HG02610 (cell line): ENCODE measurements at regions not wholly inside any gene's neighbourhood (a gene's known extent, or its start where the extent isn't known, plus 50 kb on each side); places are given as distances from the start of the nearest gene placed in this dataset.
A peak's percentile ranks its signal among the peaks of the same experiment; 100 is the strongest.

Experiments
- ATAC-seq: cut with Tn5 transposase; IDR thresholded peaks from one replicate; pipeline ENCODE4 v1.9.1; 2021; ENCODE audit warnings: mild to moderate bottlenecking, moderate library complexity; ENCODE audit not compliant: unreplicated experiment

DNA sequence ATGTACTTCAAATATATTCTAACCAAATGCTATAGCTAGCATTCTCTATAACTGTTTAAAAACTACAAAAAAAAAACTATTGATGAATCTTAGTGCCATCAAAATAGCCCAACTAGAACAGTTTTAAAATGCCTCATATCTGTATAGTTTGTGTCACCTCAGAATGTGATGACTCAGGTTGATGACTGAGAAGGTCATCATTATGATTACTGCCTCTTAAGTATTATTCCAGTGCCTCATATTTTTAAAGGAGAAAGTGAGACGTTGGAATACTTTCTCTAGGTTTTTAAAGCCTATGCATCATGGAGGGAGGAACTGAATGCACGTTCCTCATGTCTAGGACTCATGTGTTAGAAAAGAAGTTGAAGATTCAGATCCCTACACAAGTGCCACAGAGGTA is 88.2 kb downstream of the TMA16 start:
- no peak for ATAC-seq

DNA sequence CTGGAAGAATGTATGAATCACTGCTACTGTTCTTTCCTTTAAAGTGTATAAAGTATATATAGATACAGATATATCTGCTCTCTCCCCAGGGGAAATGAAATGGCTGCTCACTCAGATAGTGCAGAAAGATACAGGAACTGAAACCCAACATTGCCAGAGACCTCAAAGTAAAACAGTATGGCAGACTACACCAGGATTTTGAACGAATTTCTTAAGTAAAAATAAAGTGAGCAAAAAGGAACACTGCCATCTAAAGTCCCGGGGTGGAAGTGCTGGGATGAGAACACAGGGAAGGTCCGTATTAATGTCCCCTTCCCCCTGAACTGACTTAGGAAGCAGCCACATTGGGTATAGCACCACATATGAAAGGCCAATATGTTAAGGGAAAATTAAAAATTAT is 93.4 kb downstream of the TMA16 start:
- ATAC-seq = peak; percentile 69

DNA sequence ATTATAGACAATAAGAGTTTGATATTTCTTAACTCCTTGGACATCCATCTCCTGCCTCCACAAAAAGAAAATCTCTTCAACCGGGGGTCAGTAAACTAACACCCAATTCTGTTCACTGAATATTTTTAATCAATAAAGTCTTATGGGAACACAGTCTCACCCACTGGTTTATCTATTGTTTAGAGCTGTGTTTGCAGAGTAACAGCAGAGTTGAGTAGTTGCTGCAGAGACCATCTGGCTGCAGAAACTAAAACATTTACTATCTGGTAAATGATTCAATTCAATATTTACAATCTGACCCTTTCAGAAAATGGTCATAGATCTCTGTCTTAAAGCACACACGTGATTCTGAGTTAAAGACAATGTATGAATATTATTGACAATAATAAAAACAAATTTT is 94.0 kb downstream of the TMA16 start:
- ATAC-seq = no peak

DNA sequence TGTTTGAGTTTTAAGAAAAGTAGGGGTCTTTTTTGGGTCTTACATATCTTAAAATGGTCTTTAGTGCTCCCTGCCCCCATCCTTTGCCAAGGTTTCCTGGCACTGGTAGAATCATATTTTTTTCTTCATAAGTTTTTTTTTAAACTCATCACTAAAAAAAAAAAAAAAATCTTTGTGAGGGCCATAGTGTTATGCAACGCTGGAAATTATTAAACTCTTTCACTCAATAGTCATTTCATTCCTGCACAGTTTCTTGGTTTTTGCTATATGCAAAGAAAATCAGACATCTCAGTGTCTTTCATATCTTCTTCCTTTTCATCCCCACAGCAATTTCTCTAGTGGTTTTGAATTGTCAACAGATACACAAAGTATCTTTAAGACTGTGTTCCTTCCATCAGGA is 95.6 kb downstream of the TMA16 start:
- peak; percentile 37 for ATAC-seq

DNA sequence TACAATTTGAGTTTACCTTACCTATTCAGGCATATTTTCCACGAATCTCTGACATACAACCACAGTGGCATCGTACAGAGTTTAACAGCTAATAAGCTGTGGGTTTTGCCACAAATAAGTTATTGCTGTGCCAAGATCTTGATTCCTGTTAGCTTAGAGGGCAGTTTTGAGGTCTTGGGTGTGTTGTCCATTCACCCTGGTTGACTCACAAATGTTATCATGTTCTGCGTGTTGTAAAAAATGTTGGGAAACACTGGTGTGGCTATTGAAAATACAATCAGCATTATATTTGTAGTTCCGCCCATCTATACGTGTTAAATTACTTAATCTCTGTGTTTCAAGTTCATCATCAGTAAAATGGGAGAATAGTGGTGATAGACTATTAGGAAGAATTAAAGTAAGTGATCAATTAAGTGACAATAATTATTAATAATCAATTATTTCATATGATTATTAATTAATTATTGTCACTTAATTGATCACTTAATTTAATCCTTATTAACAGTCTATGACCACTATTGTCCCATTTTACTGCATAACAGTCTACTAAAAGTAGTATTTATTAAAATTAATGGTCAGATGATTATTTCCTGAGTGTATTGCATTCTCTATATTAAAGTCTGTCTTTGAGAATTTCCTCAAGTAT is 96.3 kb downstream of the TMA16 start:
- ATAC-seq = peak; percentile 1

DNA sequence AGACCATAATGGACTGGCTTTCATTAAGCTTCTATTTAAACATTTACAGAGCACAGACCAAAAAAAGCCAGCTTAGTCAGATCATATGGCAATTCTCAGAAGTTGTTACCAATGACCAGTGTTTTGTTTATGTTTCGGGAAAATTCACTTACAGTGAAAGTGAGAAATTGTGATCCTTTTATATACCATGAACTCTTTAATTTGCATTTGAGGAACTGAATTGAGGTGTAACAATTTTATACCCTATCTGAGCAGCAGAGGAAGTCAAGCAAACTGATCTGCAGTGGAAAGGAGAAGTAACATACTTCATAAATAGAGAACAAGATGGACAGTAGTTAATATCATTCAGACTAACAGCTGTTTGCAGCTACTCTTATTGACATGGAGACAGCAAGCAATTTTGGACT is 97.1 kb downstream of the TMA16 start:
- peak; percentile 84 for ATAC-seq

DNA sequence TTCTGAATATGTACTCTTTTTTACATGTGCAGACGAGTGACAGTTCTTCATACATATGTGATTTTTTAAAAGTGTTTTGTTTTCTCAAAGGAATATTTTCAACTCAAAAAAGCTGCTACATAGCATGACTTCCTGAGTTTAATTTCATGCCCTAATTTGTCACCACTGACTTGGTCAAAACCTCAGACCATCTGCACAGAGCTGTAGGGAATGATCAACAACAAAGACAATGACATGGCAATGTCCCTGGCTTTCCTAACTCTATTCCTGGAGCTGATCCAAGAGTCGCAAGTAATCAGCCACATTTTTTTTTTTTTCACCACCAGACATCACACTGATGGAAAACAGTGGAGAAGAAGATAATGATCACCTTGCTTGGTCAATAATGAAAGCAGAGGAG is 97.7 kb downstream of the TMA16 start:
- no peak for ATAC-seq

DNA sequence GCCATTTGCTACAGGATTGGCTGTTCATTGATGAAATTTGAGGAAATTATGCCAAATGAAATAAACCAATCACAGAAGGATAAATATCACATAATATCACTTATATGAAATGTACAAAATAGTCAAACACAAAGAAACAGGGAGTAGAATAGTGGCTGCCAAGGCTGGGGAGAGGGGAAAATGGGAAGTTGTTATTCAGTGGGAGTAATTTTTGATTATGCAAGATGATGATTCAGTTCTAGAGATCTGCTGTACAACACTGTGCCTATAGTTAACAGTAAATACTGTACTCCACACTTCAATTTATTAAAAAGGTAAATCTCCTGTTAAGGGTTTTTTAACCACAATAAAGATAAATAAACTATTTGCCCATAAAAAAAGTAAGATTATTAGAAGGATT is 101.1 kb downstream of the TMA16 start:
- ATAC-seq = no peak

DNA sequence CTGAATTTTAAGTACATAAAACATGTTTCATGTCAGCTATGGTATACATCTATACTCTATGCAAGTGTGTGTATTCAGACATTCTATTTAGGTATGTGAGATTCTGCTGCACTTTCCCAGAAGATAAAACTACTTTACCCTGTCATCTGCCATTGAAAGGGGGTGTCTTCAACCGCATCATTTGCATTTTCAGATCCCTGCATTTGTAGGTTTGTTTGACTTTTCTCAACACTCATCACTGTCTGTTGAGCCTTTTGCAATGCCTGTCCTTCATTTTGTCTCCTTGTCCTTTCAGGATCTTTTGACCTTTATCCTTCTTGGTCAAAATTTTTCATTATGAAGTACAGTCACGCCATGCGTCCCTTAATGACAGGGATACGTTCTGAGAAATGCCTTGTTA is 103.5 kb downstream of the TMA16 start:
- ATAC-seq = no peak

DNA sequence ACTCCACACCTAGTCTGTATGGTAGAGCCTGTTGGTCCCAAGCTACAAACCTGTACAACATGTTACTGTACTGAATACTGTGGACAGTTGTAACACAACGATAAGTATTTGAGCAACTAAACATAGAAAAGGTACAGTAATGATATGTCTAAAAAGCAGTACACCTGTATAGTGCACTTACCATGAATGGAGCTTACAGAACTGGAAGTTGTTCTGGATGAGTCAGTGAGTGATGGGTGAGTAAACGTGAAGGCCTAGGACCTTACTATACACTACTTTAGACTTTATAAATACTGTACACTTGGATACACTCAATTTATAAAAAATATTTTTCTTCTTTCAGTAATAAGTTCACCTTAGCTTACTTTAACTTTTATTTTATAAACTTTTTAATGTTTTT is 104.0 kb downstream of the TMA16 start:
- ATAC-seq = no peak

DNA sequence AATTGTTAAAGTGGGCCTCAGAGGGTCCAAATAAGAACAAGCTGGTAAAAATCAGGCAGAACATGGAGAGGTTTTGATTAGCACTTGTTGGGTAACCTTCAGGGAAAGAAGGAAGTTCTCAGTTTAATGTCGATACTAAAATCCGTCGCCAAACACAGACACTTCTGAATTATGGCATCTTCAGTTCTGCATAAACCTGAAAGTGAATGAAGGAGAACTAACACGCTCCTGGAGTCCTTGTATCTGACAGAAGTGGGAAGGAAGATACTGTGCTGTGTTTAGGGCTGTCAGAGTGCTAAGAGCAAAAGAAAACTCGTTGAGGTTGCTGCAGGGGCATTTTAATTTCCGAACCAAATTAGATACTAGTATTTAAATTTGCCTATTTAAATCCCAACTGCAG is 106.2 kb downstream of the TMA16 start:
- ATAC-seq = peak; percentile 53

DNA sequence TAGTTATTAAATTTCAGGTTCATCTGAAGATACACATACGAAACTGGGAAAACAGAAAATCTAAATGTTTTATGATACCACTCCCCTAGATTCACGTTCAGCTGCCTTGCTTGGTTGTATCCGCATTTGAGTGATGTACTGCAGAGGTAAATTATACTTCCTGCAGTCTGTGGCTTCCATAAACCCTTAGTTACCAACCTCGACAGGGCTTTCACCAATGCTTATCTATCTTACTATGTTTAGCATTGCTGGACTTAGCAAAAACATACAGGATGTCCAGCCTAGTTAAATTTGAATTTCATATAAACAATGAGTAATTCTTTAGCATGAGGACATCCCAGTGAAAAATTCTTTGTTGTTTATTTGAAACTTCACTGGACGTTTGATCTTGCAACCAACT is 108.8 kb downstream of the TMA16 start:
- ATAC-seq = peak; percentile 32

DNA sequence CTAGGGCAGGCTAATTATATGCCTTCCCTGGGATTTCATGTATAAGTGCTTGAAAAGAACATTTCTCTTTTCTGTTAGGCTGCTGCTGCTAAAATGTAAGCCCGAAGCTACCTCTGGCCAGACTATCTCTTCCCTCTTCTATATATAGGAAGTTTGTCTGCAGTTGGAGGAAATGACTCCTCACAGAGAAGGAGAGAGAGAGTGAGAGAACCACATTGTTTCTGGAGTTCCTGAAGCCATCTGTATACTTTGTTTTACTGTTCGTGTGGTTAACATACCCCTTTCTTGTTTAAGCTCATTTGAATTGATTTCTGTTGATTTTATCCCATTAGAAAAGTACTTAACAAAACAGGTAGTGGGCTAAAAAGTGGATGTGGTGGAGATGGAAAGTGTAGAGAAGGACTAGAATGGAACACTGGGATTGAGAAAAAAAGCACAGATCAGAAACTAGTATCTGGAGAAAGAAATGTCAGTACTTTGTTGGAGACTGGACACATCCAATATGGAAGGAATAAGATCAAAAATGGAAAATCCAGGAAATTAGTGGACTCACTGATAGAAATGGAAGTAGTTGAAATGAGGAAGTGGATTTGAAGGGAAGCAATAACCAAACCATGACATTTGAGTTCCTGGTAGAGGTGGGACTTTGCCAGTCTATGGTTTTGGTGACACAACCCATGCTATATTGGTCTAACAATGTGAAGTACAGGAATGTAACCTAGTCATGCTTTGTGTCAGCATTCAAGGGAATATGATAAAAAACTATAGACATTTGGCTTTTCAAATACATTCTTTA is 112.6 kb downstream of the TMA16 start:
- ATAC-seq = peak; percentile 16

DNA sequence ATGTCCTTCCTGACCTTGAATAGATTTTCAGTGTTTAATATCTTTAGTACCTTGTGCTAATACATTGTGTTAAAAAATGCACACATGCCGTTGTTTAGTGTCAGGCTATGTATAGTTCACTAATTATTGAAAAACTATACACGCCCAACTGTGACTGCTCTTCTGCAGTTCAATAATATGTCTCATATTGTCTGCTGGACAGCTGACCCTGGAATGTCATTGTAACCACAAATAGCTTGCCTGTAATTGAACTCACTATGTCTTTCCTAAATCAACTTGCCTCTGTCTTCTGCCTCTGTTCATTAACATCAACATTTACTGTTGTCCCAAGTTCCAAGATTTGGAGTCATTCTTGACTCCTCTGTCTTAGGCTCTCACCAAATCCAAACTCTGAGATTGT is 114.5 kb downstream of the TMA16 start:
- no peak for ATAC-seq

DNA sequence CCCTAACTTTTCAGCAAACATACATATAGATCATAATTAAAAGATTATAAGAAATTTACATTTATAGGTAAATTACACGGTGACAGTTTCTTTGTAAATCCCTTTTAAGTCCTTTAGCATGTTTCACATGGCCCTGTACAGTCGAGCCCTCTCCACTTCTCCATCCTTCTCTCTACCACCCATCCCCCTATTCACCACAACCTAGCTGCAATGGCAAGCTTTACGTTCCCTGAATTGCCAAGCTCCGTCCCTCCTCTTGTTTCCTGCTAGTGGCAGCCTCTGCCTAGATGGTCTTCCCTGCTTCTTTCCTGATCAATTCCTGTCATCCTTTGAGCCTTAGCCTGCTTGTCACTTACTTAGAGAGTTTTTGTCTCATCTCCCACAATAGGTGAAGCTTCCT is 116.2 kb downstream of the TMA16 start:
- ATAC-seq = no peak

DNA sequence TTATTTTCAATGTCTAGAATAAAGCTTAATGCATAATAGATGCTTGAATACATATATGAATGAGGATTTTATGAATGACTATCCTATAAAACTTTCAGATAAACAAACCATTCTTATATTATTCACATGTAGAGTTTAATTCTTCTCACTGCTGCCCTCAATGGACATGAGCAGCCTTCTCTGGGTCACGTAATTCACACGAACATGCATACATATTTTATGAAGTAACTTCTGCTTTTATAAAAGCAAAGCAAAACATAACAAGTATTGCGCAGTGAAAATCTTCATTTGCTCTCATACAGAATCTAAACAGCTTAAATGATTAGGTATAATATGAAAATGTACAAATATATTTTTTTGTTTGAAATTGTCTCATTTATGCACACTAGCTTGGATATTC is 116.7 kb downstream of the TMA16 start:
- no peak for ATAC-seq

DNA sequence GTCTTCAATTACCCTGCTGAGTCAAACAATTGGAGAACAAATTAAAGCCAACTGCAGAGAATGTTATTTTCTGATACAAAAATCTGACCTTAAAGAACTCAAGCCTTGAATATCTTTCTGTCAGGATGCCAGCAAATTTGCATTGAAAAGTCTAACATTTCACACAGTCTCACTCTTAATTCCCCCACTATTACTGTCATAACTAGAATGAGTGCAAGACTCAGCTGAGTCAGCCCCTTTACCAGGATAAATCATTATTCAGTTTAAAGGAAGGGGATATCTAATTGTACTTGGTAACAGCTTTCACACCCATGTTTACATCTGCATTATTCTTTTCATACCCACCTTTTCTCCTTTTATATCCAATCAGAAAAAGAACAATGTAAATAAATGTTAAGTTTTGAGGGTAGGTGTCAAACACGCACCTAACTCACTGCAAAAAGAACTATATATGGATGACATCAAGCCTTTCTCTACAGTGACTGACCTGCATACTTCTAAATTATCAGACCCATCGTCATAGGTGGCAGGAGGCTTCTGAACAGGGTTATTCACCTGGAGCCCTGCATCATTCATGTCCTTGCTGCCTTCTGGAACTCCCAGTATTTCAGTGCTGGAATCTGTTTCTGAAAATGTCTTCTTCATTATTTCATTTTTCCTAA is 117.4 kb downstream of the TMA16 start:
- ATAC-seq = peak; percentile 79

DNA sequence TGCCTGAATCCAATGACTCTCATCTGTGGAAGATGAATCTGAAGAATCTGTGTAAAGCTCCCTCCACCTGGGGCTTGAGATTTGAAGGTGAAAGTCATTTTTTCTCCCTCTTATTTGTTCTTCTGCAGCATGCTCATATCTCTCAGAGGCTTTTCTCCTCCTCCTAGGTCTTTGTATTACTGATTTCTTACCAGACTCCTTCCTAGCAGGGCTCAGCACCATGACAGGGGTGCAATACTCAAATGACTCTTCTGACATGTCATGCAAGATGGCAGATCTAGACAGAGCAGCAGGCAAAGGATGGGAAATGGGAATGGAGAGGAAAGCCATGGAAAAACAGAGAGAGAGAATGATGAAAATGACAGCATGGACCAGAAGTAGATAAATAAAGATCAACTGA is 118.3 kb downstream of the TMA16 start:
- ATAC-seq = peak; percentile 47

DNA sequence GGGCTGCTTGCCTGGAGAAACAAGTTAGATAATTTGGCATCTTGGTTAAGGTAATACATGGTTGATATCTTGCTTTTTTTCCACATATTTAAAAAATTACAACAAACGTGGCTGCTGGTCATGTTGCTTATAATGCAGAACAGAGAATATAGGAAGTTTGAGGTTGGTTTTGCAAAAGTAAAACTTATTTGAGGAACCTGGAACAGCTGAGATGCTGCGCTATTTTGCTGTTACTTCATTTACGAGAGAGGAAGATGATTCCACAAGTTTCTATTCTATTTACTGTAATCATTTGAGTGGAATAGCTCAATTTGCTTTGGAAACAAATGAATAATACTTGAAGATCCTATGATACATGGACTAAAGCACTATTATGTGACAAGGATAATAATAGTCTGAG is 118.9 kb downstream of the TMA16 start:
- ATAC-seq = no peak

DNA sequence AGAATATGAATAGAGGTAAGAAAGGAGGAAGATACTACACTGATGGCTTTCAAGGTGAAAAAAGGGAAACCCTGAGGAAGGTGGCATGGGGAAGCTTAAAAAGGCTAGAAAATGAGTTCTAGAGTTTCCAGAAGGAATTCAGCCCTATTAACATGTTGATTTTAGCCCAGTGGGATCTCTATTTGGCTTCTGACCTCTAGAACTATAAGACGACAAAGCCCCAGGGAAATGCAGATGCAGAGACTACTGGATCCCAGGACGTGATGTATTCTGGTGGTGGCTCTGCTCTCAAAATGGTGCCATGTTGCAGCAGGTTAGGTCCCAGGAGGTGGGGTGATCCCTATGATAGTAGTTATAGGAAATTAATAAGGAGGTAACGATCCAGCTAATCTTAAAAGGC is 120.4 kb downstream of the TMA16 start:
- ATAC-seq = no peak

DNA sequence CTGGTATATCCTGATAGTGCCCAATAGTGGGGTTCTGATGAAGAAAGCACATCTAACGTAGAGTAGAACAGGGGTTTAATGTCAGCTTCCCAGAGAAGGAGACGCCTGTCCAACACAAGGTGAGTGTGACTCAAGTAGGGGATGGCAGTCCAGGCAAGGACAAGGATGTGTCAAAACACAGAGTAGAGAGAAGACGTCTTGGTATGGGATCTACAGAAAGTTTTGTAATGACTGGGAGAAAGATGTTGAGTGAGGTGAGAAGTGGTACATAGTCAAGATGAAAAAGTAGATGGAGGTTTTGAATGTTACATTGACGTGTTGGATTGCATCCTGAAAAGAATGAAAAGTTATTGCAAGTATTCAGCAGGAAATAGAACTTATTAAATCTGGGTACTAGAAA is 124.4 kb downstream of the TMA16 start:
- ATAC-seq = peak; percentile 92

DNA sequence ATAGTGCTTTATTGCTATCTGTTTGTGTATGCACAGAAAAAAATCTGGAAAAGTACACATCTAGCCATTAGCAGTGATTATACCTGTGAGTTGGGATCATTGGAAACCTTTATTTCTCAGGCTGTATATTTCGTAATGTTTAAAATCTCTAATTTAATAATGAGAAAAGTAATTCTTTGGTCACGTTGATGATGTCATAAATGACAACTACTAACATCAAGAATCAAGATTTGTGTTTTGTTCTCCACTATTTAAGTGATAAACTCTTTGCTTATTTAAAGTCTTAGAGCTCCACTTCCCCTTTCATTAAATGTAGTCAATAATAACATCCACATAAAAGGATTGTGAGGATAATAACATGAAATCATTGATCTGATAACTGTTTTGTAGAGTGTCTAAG is 126.2 kb downstream of the TMA16 start:
- no peak for ATAC-seq
